K562 (cell line): ENCODE measurements at regions not wholly inside any gene's neighbourhood (a gene's known extent, or its start where the extent isn't known, plus 50 kb on each side); places are given as distances from the start of the nearest gene placed in this dataset.

ENCODE experiments used
- ATAC-seq: fragments of 200-7000 bp; cut with Tn5 transposase; 3 replicates; pipeline ENCODE4 v1.9.1; 2020; ENCODE audit warnings: moderate library complexity
- BruUV-seq: library from RNA; stranded (reverse); fragments of 400-500 nt; replicated peaks from 2 replicates; lab custom pipeline; 2021; lab: Mats Ljungman, UMichigan
- CTCF ChIA-PET: fragments of 300-600 bp; formaldehyde crosslinking; extraction: SDS; loops from one replicate; lab custom pipeline; 2021; ENCODE audit warnings: low intra/inter-chr PET ratio; lab: Yijun Ruan, JAX
- POLR2A ChIA-PET: fragments of 300-600, 350-650 bp; sonication (Branson Sonifier 250); formaldehyde crosslinking; extraction: SDS; loops from one replicate; lab custom pipeline; 2021; ENCODE audit warnings: antibody characterized with exemption, inconsistent platforms; lab: Yijun Ruan, JAX
- DNase-seq, 4 experiments: peaks; one replicate each; pipeline versions ENCODE4 v3.0.0 to v3.0.0-alpha.2; 2011 to 2018; ENCODE audit warnings: low spot score in 3 of 4, mixed read lengths in 3 of 4; ENCODE audit errors: extremely low read depth in 1 of 4
- FAIRE-seq: peaks from 2 replicates; lab custom pipeline; 2011; peaks lifted over from hg19 to GRCh38; lab: Jason Lieb, UNC
- H2AFZ ChIP-seq: 2 replicates; pipeline ENCODE4 v1.6.0; 2011; ENCODE audit warnings: low read depth, low read length, control low read depth, inconsistent platforms
- H3K27ac ChIP-seq: fragments of 200-600 bp; 3 replicates; pipeline ENCODE4 v1.8.0; 2011; ENCODE audit warnings: low read depth, mild to moderate bottlenecking, control low read depth, inconsistent platforms, low read length, moderate library complexity, mixed read lengths; ENCODE audit errors: extremely low read depth
- H3K27me3 ChIP-seq, 2 experiments: fragments of 300-600 bp in 1 of 2; 2 replicates in 1 of 2; 3 replicates in 1 of 2; pipeline versions ENCODE4 v1.6.0 to v1.8.0; 2011; ENCODE audit warnings: inconsistent platforms in 2 of 2, low read length in 2 of 2, mild to moderate bottlenecking in 1 of 2, mixed read lengths in 1 of 2, moderate library complexity in 1 of 2; ENCODE audit not compliant: control insufficient read depth in 2 of 2, insufficient read depth in 2 of 2
- H3K36me3 ChIP-seq: fragments of 300-600 bp; 3 replicates; pipeline ENCODE4 v1.8.0; 2011; ENCODE audit warnings: mild to moderate bottlenecking, low read length, inconsistent platforms; ENCODE audit not compliant: control insufficient read depth, insufficient read depth
- H3K4me1 ChIP-seq, 2 experiments: fragments of 200-600 bp in 1 of 2; replicated peaks in 1 of 2; 2 replicates in 1 of 2; 3 replicates in 1 of 2; pipeline versions ENCODE4 v1.5.1 to v1.8.0; 2011; ENCODE audit warnings: inconsistent platforms in 2 of 2, low read length in 2 of 2, mild to moderate bottlenecking in 1 of 2, mixed read lengths in 1 of 2, moderate library complexity in 1 of 2; ENCODE audit not compliant: control insufficient read depth in 2 of 2, insufficient read depth in 2 of 2
- H3K4me2 ChIP-seq: 2 replicates; pipeline ENCODE4 v1.6.1; 2011; ENCODE audit warnings: low read length, control low read depth, inconsistent platforms, mixed read lengths; ENCODE audit not compliant: insufficient read depth
- H3K4me3 ChIP-seq: fragments of 200-600 bp; sonication (generic), shearing (Covaris generic); 2 replicates; pipeline ENCODE4 v1.5.1; 2016; ENCODE audit warnings: control low read depth, inconsistent platforms
- H3K79me2 ChIP-seq: fragments of 200-600 bp; 3 replicates; pipeline ENCODE4 v1.8.0; 2011; ENCODE audit warnings: low read length, inconsistent platforms; ENCODE audit not compliant: control insufficient read depth, insufficient read depth
- H3K9ac ChIP-seq, 2 experiments: 2 replicates each; pipeline versions ENCODE4 v1.6.0 to v1.6.1; 2011; ENCODE audit warnings: low read depth in 2 of 2, low read length in 2 of 2, control low read depth in 1 of 2, inconsistent platforms in 1 of 2, mild to moderate bottlenecking in 1 of 2, mixed read lengths in 1 of 2; ENCODE audit not compliant: insufficient read depth in 1 of 2
- H3K9me1 ChIP-seq: one replicate; pipeline ENCODE4 v1.6.0; 2011; ENCODE audit warnings: inconsistent platforms, mild to moderate bottlenecking, low read length, moderate library complexity; ENCODE audit not compliant: control insufficient read depth, insufficient read depth
- H3K9me3 ChIP-seq: replicated peaks from 2 replicates; pipeline ENCODE4 v1.5.1; 2011; ENCODE audit warnings: low read depth, low read length, inconsistent platforms; ENCODE audit not compliant: control insufficient read depth, insufficient read depth
- H4K20me1 ChIP-seq: replicated peaks from 2 replicates; pipeline ENCODE4 v1.6.1; 2011; ENCODE audit warnings: low read length, inconsistent platforms, mixed read lengths; ENCODE audit not compliant: control insufficient read depth, insufficient read depth
- CEBPB ChIP-seq: fragments of 450-650 bp; IDR thresholded peaks from 2 replicates; pipeline ENCODE4 v1.6.1; 2016; ENCODE audit warnings: missing genetic modification characterization, missing compliant biosample characterization
- FOXO4 ChIP-seq: fragments of 450-650 bp; formaldehyde crosslinking; IDR thresholded peaks from 2 replicates; pipeline ENCODE4 v1.4.0; 2020; ENCODE audit warnings: mild to moderate bottlenecking, moderate library complexity
- TSC22D4 ChIP-seq: fragments of 450-650 bp; IDR thresholded peaks from 2 replicates; pipeline ENCODE4 v1.6.1; 2016; ENCODE audit warnings: missing genetic modification characterization, missing biosample characterization, control low read depth
- ZNF407 ChIP-seq: fragments of 450-650 bp; IDR thresholded peaks from 2 replicates; pipeline ENCODE4 v1.6.1; 2016; ENCODE audit warnings: low read depth
- WGBS: fragments of 100-300 bp; shearing (Covaris generic); methylation state at CpG from one replicate; pipeline ENCODE4 v1.1.6; 2016; ENCODE audit warnings: low coverage, mixed read lengths; ENCODE audit not compliant: insufficient coverage; ENCODE audit errors: missing lambda C conversion rate; 5-methylcytosine and 5-hydroxymethylcytosine counted together
- in situ Hi-C: fragments of 300-500 bp; cut with MboI; formaldehyde crosslinking; loops from 4 replicates; pipeline ENCODE4 v1.15.0; 2018; ENCODE audit warnings: inconsistent platforms, mixed read lengths
- intact Hi-C: fragments of 100-400 bp; cut with micrococcal nuclease; formaldehyde crosslinking; loops from 2 replicates; pipeline ENCODE4 v1.14.2; 2022

GRCh38 chr5:158084292-158084691, 225.3 kb upstream of the CLINT1 start:
- no TSS peak for BruUV-seq
- H3K9me3 ChIP-seq = no peaks in the 10 kb centered on the region
- in situ Hi-C loops (no loop called here), intact Hi-C loops (no loop called here)
- DNase-seq (no peak), ATAC-seq (no peak), FAIRE-seq (no peak)
- no peaks in the 10 kb centered on the region for H3K36me3 ChIP-seq
- H3K4me1 ChIP-seq = no peaks in the 10 kb centered on the region
- H3K27ac ChIP-seq = no peak overlapping the region
- H3K9ac ChIP-seq = no peak overlapping the region
- H3K4me2 ChIP-seq = no peak overlapping the region
- ChIA-PET CTCF (no interaction called here), POLR2A (interaction anchor here (0.9 kb wide), 1 partner anchor 56 kb away, joined by 3 read pairs; no protein-coding TSS in a partner anchor)
- WGBS = 0% methylated on average over 4 of the region's 4 CpGs
- H3K79me2 ChIP-seq = no peaks in the 10 kb centered on the region
- TF ChIP-seq FOXO4 = no peak
- 0 out of 2 replicates have a peak, but pooled peaks have one; percentile 25 for TF ChIP-seq CEBPB
- no peaks in the 10 kb centered on the region for H3K27me3 ChIP-seq
- H2AFZ ChIP-seq = no peak overlapping the region
- H4K20me1 ChIP-seq = no peaks in the 10 kb centered on the region
- no peaks in the 10 kb centered on the region for H3K9me1 ChIP-seq
- no peak overlapping the region for H3K4me3 ChIP-seq

- DNase-seq (no peak), FAIRE-seq (no peak), ATAC-seq (no peak)
- no peaks in the 10 kb centered on the region for H3K9me3 ChIP-seq
- intact Hi-C loops (no loop called here), in situ Hi-C loops (no loop called here)
- BruUV-seq = no TSS peak
- no peaks in the 10 kb centered on the region for H3K9me1 ChIP-seq
- H3K4me2 ChIP-seq = no peak overlapping the region
- H4K20me1 ChIP-seq = no peaks in the 10 kb centered on the region
- no peak overlapping the region for H2AFZ ChIP-seq
- POLR2A ChIA-PET = no interaction called here
- H3K79me2 ChIP-seq = no peaks in the 10 kb centered on the region
- CTCF ChIA-PET = no interaction called here
- H3K27me3 ChIP-seq = no peaks in the 10 kb centered on the region; a peak in 1 of 5 replicates
- no peaks in the 10 kb centered on the region for H3K36me3 ChIP-seq
- no peak overlapping the region for H3K27ac ChIP-seq
- H3K4me1 ChIP-seq = no peaks in the 10 kb centered on the region
- no peak overlapping the region for H3K9ac ChIP-seq
- no peak overlapping the region for H3K4me3 ChIP-seq
- 0% methylated on average over 2 of the region's 2 CpGs for WGBS
- TF ChIP-seq ZNF407 (no peak), TSC22D4 (tag) (no peak)
Measured at GRCh38 chr5:158082696-158083287, 223.8 kb upstream of the CLINT1 start.
